ENCODE measurements at regions not wholly inside any gene's neighbourhood (a gene's known extent, or its start where the extent isn't known, plus 50 kb on each side); places are given as distances from the start of the nearest gene placed in this dataset.

DNA sequence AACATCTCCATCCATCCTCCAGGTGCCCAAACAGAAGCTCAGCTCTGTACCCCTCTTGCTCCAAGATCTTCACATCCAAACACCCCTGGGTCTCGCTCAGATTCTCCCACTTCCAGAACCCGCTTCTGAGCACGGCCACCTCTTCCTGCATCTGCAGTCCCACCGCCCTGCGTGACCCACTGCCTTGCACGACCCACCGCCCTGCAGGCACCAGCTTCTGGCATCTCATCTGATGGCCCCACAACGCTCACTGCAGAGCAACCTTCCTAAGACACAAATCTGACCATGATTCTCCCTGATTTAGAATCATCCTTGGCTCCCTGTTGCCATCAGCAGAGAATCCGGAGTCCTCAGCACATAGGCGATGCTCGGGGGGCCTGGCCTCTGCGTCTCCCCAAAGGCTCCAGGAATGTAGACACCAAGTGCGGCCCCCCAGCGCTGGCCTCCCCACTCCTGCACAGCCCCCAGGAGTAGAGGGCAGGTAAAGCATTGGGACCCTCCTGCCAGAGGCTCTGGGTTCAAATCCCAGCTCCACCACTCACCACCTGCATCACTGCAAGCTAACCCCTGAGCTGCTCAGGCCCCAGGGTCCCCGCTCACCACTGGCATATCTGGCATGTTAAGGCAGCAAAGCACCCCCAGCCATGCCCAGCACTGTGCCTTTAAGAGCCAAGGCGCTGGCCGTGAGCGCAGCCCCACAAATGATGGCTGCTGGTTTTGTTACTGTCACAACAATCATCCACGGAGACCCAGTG lies 459.3 kb downstream of the BRD1 start:
- TF ChIP-seq, protein P1, sequence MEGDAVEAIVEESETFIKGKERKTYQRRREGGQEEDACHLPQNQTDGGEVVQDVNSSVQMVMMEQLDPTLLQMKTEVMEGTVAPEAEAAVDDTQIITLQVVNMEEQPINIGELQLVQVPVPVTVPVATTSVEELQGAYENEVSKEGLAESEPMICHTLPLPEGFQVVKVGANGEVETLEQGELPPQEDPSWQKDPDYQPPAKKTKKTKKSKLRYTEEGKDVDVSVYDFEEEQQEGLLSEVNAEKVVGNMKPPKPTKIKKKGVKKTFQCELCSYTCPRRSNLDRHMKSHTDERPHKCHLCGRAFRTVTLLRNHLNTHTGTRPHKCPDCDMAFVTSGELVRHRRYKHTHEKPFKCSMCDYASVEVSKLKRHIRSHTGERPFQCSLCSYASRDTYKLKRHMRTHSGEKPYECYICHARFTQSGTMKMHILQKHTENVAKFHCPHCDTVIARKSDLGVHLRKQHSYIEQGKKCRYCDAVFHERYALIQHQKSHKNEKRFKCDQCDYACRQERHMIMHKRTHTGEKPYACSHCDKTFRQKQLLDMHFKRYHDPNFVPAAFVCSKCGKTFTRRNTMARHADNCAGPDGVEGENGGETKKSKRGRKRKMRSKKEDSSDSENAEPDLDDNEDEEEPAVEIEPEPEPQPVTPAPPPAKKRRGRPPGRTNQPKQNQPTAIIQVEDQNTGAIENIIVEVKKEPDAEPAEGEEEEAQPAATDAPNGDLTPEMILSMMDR (IDR thresholded peaks at IDR 0.05) = no peak
- TF ChIP-seq ZFX (IDR thresholded peaks at IDR 0.05; ENCODE audit: borderline replicate concordance) = no peak
